Liver (tissue), 7 donors: ENCODE measurements at regions not wholly inside any gene's neighbourhood (a gene's known extent, or its start where the extent isn't known, plus 50 kb on each side); places are given as distances from the start of the nearest gene placed in this dataset.

Experiments used
- DNase-seq: peaks from one replicate; pipeline ENCODE4 v3.0.0-alpha.2; 2017; ENCODE audit warnings: low spot score
- H3K27ac ChIP-seq, 2 donors: one replicate each; pipeline ENCODE4 v1.7.0; 2013; ENCODE audit warnings: inconsistent platforms in 2 of 2, low read length in 2 of 2, control low read depth in 1 of 2, low read depth in 1 of 2, mild to moderate bottlenecking in 1 of 2
- H3K27me3 ChIP-seq, 4 donors: one replicate each; pipeline versions ENCODE4 v1.6.1 to v1.7.0; 2013; ENCODE audit warnings: low read length in 3 of 4, inconsistent platforms in 1 of 4, mild to moderate bottlenecking in 1 of 4, moderate library complexity in 1 of 4; ENCODE audit not compliant: control insufficient read depth in 4 of 4, insufficient read depth in 4 of 4
- H3K36me3 ChIP-seq, 4 donors: one replicate each; pipeline versions ENCODE4 v1.6.1 to v1.7.0; 2013; ENCODE audit warnings: low read length in 3 of 4, mild to moderate bottlenecking in 3 of 4, low read depth in 1 of 4, moderate library complexity in 1 of 4; ENCODE audit not compliant: control insufficient read depth in 4 of 4, insufficient read depth in 3 of 4
- H3K4me1 ChIP-seq, 4 donors: one replicate each; pipeline versions ENCODE4 v1.6.1 to v1.7.0; 2013; ENCODE audit warnings: low read length in 3 of 4, mild to moderate bottlenecking in 3 of 4, moderate library complexity in 1 of 4; ENCODE audit not compliant: control insufficient read depth in 4 of 4, insufficient read depth in 4 of 4
- H3K4me3 ChIP-seq, 3 donors: one replicate each; pipeline versions ENCODE4 v1.6.1 to v1.7.0; 2013; ENCODE audit warnings: low read length in 3 of 3, control low read depth in 1 of 3, low read depth in 1 of 3, mild to moderate bottlenecking in 1 of 3
- H3K9ac ChIP-seq, 2 donors: one replicate each; pipeline ENCODE4 v1.7.0; 2013; ENCODE audit warnings: low read length in 2 of 2, mild to moderate bottlenecking in 2 of 2, moderate library complexity in 2 of 2, control low read depth in 1 of 2, low read depth in 1 of 2
- H3K9me3 ChIP-seq, 4 donors: one replicate each; pipeline versions ENCODE4 v1.6.1 to v1.7.0; 2013; ENCODE audit warnings: low read length in 3 of 4; ENCODE audit not compliant: control insufficient read depth in 4 of 4
- EGR1 ChIP-seq, 2 donors: IDR thresholded peaks; 2 replicates each; pipeline ENCODE4 v1.6.1; 2016 to 2018; ENCODE audit warnings: antibody characterized with exemption in 2 of 2, low read depth in 2 of 2
- FOXA2 ChIP-seq: IDR thresholded peaks from 2 replicates; pipeline ENCODE4 v1.6.1; 2016; ENCODE audit warnings: antibody characterized with exemption
- HNF4G ChIP-seq: IDR thresholded peaks from 2 replicates; pipeline ENCODE4 v1.6.1; 2016; ENCODE audit warnings: antibody characterized with exemption
- JUND ChIP-seq, 2 donors: IDR thresholded peaks; 2 replicates each; pipeline ENCODE4 v1.6.1; 2016; ENCODE audit warnings: antibody characterized with exemption in 2 of 2
- NR2F2 ChIP-seq: IDR thresholded peaks from 2 replicates; pipeline ENCODE4 v1.6.1; 2016; ENCODE audit warnings: antibody characterized with exemption
- RAD21 ChIP-seq, 2 donors: IDR thresholded peaks; 2 replicates each; pipeline ENCODE4 v1.6.1; 2016; ENCODE audit warnings: antibody characterized with exemption in 2 of 2, mild to moderate bottlenecking in 2 of 2
- RXRA ChIP-seq, 2 donors: IDR thresholded peaks; 2 replicates each; pipeline ENCODE4 v1.6.1; 2017 to 2018; ENCODE audit warnings: antibody characterized with exemption in 2 of 2, mild to moderate bottlenecking in 1 of 2
- SP1 ChIP-seq: IDR thresholded peaks from 2 replicates; pipeline ENCODE4 v1.6.1; 2018; ENCODE audit warnings: antibody characterized with exemption, mild to moderate bottlenecking
- YY1 ChIP-seq: IDR thresholded peaks from 2 replicates; pipeline ENCODE4 v1.6.1; 2016; ENCODE audit warnings: antibody characterized with exemption, mild to moderate bottlenecking
- WGBS: extraction: QIAGEN DNeasy Blood & Tissue Kit; methylation state at CpG from one replicate; pipeline ENCODE4 v1.1.7; 2013; 5-methylcytosine and 5-hydroxymethylcytosine counted together
- TF ChIP-seq, protein P1 (sequence below): IDR thresholded peaks from 2 replicates; pipeline ENCODE4 v1.6.1; 2016; ENCODE audit warnings: antibody characterized with exemption
- TF ChIP-seq, protein P2 (sequence below): IDR thresholded peaks from 2 replicates; pipeline ENCODE4 v1.6.1; 2016; ENCODE audit warnings: antibody characterized with exemption
- TF ChIP-seq, protein P3 (sequence below): IDR thresholded peaks from 2 replicates; pipeline ENCODE4 v1.6.1; 2016; ENCODE audit warnings: antibody characterized with exemption, mild to moderate bottlenecking
- donor health status: healthy.
- donor health status: healthy.
- donor health status: healthy.
- donor health status: healthy.

DNA sequence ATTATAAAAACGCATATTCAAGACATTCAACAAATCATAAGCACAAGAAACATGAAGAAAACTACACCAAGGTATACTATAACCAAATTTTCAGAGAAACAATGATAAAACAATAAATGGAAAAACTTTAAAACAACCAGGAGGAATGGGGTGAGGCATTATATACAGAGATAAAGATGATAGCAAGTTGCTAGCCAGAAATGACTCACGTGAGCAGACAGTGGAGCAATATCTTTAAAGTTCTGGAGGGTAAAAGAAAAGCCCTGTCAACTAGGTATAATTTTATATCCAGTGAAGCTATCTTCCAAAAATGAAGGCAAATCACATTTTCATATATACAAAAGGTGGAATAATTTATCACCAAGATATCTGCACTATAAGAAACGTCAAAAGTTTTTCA is 97.8 kb upstream of the PCED1B start:
- Histone ChIP-seq H3K27me3 (no peaks in the 10 kb centered on the region), H3K36me3 (no peaks in the 10 kb centered on the region), H3K9me3 (no peaks in the 10 kb centered on the region), H3K4me1 (peaks cover 0 to 11% (median 6%) of the 10 kb centered on the region in 4 donors), H3K4me3 (no peak overlapping the region), H3K27ac (no peak overlapping the region), H3K9ac (no peak overlapping the region)
- TF ChIP-seq NR2F2 (no peak), RAD21 (IDR thresholded peaks at IDR 0.05) (no peak), HNF4G (no peak), FOXA2 (no peak)
- TF ChIP-seq, protein P1, sequence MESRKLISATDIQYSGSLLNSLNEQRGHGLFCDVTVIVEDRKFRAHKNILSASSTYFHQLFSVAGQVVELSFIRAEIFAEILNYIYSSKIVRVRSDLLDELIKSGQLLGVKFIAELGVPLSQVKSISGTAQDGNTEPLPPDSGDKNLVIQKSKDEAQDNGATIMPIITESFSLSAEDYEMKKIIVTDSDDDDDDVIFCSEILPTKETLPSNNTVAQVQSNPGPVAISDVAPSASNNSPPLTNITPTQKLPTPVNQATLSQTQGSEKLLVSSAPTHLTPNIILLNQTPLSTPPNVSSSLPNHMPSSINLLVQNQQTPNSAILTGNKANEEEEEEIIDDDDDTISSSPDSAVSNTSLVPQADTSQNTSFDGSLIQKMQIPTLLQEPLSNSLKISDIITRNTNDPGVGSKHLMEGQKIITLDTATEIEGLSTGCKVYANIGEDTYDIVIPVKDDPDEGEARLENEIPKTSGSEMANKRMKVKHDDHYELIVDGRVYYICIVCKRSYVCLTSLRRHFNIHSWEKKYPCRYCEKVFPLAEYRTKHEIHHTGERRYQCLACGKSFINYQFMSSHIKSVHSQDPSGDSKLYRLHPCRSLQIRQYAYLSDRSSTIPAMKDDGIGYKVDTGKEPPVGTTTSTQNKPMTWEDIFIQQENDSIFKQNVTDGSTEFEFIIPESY, result no peak
- DNase-seq, result no peak
- WGBS, result 86% methylated on average over 3 of the region's 3 CpGs

DNA sequence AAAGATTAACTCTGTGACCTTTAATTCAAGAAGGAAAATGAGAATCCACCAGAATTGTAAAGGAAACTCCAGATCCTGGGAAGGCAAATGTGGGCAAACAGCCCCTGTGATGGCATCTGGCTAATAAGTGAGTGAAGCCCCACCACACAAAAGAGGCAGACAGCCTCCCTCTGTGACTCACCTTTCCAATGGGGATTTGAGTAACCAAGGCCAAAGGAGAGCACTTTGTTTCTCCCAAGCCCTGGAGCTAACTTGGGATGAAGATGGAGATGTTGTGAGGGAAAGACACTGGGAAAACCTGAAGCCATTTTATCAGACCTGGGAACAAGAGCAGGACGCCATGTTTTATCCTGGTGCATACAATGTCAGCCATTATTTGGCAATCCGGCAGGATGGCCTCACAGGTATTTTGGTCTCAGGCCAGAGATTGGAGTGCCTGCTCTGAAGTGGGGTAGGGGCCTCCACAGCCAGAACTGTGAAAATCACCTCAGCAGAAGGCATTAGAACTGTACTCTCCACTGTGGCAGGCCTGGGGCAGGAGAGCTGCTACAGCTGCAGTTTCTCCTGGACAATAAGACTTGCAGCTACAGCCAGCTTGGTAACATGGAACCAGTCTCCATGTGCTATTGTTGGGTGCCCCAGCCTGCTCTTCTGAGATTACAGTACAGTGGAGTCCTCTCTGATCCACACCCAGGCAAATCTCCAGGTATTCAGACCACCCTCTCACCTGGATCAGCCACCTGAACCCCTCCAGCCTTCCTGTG is 96.6 kb upstream of the PCED1B start:
- no peaks in the 10 kb centered on the region for H3K27me3 ChIP-seq
- TF ChIP-seq HNF4G (no peak), EGR1 (IDR thresholded peaks at IDR 0.05; ENCODE audit: low read depth in 2 of 2) (no peak)
- H3K4me1 ChIP-seq, result peaks cover 0 to 11% (median 6%) of the 10 kb centered on the region in 4 donors
- H3K9me3 ChIP-seq, result no peaks in the 10 kb centered on the region
- WGBS, result 96% methylated on average over 2 of the region's 2 CpGs
- no peaks in the 10 kb centered on the region for H3K36me3 ChIP-seq
- H3K27ac ChIP-seq, result no peak overlapping the region
- DNase-seq, result no peak
- no peak overlapping the region for H3K4me3 ChIP-seq
- H3K9ac ChIP-seq, result no peak overlapping the region

DNA sequence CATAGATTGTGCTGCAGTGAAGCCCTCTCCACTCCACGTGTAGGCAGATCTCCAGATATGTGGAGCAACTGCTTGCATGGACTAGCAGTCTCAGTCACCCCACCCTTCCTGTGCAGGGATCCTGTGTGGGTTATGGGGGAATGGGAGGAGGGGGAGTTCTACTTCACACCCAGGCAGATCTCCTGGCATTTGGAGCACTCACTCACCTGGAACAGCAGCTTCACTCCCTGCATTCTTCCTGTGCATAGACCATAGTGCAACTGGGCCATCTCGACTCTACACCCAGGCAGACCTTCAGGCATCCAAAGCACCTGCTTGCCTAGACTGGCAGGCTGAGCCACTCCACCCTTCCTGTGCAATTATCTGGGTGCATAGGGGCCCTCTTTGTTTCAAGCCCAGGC is 96.0 kb upstream of the PCED1B start:
- no peak for DNase-seq
- no peaks in the 10 kb centered on the region for H3K9me3 ChIP-seq
- peaks cover 0 to 11% (median 6%) of the 10 kb centered on the region in 4 donors for H3K4me1 ChIP-seq
- no peaks in the 10 kb centered on the region for H3K27me3 ChIP-seq
- WGBS, result 77% methylated on average over 2 of the region's 2 CpGs
- H3K27ac ChIP-seq, result no peak overlapping the region
- no peak overlapping the region for H3K4me3 ChIP-seq
- no peaks in the 10 kb centered on the region for H3K36me3 ChIP-seq
- TF ChIP-seq RXRA (IDR thresholded peaks at IDR 0.05) (no peak), NR2F2 (no peak), JUND (IDR thresholded peaks at IDR 0.05) (no peak), FOXA2 (no peak), EGR1 (IDR thresholded peaks at IDR 0.05; ENCODE audit: low read depth in 2 of 2) (no peak), YY1 (no peak), SP1 (no peak)
- TF ChIP-seq, protein P2, sequence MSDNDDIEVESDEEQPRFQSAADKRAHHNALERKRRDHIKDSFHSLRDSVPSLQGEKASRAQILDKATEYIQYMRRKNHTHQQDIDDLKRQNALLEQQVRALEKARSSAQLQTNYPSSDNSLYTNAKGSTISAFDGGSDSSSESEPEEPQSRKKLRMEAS, result no peak
- TF ChIP-seq, protein P3, sequence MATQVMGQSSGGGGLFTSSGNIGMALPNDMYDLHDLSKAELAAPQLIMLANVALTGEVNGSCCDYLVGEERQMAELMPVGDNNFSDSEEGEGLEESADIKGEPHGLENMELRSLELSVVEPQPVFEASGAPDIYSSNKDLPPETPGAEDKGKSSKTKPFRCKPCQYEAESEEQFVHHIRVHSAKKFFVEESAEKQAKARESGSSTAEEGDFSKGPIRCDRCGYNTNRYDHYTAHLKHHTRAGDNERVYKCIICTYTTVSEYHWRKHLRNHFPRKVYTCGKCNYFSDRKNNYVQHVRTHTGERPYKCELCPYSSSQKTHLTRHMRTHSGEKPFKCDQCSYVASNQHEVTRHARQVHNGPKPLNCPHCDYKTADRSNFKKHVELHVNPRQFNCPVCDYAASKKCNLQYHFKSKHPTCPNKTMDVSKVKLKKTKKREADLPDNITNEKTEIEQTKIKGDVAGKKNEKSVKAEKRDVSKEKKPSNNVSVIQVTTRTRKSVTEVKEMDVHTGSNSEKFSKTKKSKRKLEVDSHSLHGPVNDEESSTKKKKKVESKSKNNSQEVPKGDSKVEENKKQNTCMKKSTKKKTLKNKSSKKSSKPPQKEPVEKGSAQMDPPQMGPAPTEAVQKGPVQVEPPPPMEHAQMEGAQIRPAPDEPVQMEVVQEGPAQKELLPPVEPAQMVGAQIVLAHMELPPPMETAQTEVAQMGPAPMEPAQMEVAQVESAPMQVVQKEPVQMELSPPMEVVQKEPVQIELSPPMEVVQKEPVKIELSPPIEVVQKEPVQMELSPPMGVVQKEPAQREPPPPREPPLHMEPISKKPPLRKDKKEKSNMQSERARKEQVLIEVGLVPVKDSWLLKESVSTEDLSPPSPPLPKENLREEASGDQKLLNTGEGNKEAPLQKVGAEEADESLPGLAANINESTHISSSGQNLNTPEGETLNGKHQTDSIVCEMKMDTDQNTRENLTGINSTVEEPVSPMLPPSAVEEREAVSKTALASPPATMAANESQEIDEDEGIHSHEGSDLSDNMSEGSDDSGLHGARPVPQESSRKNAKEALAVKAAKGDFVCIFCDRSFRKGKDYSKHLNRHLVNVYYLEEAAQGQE, result no peak
- TF ChIP-seq, protein P1, result no peak
- H3K9ac ChIP-seq, result no peak overlapping the region
